GM13977 (cell line): ENCODE measurements at regions not wholly inside any gene's neighbourhood (a gene's known extent, or its start where the extent isn't known, plus 50 kb on each side); places are given as distances from the start of the nearest gene placed in this dataset.

ENCODE experiments used
- DNase-seq: peaks from one replicate; pipeline ENCODE4 v3.0.0; 2012; ENCODE audit warnings: low spot score
- in situ Hi-C: fragments of 300-500 bp; cut with MboI; formaldehyde crosslinking; loops from one replicate; pipeline ENCODE4 v1.12.0; 2022; ENCODE audit warnings: low sequenced_read_pairs, low pct_unique_long_range_greater_than_20kb, mixed read lengths, inconsistent platforms; ENCODE audit not compliant: unreplicated experiment
- TF ChIP-seq, protein P1 (sequence below): IDR thresholded peaks from 2 replicates; pipeline ENCODE4 v1.5.1; 2012; ENCODE audit warnings: mild to moderate bottlenecking, control low read depth; ENCODE audit not compliant: insufficient read depth; ENCODE audit errors: extremely low read depth, missing control alignments

- TF ChIP-seq, protein P1, sequence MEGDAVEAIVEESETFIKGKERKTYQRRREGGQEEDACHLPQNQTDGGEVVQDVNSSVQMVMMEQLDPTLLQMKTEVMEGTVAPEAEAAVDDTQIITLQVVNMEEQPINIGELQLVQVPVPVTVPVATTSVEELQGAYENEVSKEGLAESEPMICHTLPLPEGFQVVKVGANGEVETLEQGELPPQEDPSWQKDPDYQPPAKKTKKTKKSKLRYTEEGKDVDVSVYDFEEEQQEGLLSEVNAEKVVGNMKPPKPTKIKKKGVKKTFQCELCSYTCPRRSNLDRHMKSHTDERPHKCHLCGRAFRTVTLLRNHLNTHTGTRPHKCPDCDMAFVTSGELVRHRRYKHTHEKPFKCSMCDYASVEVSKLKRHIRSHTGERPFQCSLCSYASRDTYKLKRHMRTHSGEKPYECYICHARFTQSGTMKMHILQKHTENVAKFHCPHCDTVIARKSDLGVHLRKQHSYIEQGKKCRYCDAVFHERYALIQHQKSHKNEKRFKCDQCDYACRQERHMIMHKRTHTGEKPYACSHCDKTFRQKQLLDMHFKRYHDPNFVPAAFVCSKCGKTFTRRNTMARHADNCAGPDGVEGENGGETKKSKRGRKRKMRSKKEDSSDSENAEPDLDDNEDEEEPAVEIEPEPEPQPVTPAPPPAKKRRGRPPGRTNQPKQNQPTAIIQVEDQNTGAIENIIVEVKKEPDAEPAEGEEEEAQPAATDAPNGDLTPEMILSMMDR = no peak
- in situ Hi-C loops = no loop called here
- DNase-seq = no peak
Measured at GRCh38 chr13:34553376-34553775, 388.7 kb upstream of the NBEA start.

DNA sequence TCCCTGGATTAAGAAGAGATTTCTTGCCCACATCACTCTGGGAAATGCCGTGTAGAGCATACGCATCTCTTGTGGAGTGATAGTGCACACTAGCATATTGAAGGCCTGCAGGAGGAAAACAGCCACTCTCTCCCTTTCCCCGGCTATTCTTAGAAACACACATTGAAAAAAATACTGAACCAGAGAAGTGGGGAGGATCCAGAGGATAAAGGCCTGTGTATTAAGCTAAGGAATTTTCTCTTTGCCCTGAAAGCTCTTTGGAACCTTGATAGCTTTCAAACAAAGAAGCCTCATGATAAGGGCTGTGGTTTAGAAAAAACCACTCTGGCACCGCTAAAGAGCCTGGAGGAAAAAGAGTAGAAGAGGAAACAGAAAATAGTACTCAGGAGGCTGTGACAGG is 386.1 kb upstream of the NBEA start:
- in situ Hi-C loops = no loop called here
- no peak for DNase-seq
- TF ChIP-seq, protein P1 = no peak

- in situ Hi-C loops = no loop called here
- TF ChIP-seq, protein P1 = no peak
- no peak for DNase-seq
Measured at GRCh38 chr13:34561033-34561432, 381.0 kb upstream of the NBEA start.

DNA sequence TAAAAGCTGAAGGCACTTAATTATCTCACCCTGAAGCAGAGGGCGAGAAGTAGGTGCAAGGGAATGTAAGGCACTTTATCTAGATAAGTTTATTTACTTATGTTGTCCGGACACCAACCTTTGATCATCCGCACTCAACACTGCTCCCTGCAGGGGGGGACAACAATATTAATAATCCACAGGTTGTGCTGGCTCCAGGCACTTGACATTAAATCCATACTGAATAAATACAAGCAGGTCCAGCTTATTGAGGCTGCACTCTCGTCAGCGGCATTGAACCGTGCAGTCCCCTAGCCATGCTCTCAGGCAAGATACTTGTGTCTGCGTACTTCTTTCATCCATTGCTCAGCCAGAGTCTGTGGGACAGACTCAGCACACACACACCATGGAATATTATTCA is 374.5 kb upstream of the NBEA start:
- TF ChIP-seq, protein P1 = no peak
- in situ Hi-C loops = no loop called here
- no peak for DNase-seq

DNA sequence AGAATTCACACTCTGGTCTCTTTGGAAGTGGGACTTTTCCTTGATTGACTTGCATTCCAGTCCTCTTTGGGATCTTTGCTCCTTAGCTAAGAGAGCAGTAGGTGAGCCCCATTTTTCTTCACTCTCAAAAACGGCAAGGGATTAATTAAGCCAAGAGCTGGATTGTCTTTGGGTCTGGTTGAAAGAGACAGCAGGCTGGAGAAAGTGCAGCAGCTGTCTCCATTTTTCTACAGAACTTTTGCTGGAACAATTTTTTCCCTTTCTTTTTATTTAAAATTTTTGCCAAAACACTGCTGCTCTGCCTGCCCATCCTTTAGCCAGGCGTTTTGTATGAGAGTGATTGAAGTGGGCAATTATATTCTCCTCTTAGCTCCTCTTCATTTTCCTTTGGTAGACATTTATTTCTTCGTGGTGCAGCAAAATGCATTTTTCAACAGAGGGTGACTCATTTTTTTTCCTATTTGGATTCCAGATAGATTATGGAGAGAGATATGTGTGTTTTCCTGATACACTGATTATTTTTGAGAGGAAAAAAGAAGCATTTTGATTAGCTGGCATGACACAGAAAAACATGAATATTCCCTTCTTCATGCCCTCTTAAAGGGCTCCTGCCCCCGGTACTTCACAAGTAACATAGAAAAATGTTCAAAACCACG is 371.2 kb upstream of the NBEA start:
- in situ Hi-C loops = no loop called here
- no peak for DNase-seq
- TF ChIP-seq, protein P1 = no peak

DNA sequence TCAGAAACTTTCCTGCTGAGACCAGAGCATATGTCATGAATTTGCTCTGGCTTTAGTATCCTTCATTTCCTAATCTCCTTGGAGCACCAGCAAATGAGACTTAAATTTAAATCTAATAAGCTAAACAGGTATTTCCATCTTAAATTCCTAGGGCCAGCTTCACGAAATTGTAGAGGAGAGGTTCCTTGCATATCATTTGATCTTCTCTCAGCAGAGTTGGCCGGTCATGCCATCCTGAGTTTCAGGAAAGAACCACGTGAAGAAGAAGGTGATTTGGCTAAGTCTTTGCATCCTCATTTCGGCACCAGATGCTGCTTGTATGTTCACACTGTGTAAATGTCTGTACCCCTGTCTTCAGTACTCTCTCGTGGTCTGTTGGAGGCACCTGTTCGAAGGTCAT is 370.4 kb upstream of the NBEA start:
- in situ Hi-C loops = no loop called here
- TF ChIP-seq, protein P1 = no peak
- DNase-seq = no peak
